ENCODE measurements at regions not wholly inside any gene's neighbourhood (a gene's known extent, or its start where the extent isn't known, plus 50 kb on each side); places are given as distances from the start of the nearest gene placed in this dataset.
"Not testable (repeated sequence)": the region's sequence is repeated elsewhere in the genome, so short reads cannot be mapped to it uniquely, and the experiment has no call there.

- no peak overlapping the region for H3K27ac ChIP-seq
- no peaks in the 10 kb centered on the region for H3K27me3 ChIP-seq
- no peaks in the 10 kb centered on the region for H3K9me3 ChIP-seq
- TF ChIP-seq, protein P1, sequence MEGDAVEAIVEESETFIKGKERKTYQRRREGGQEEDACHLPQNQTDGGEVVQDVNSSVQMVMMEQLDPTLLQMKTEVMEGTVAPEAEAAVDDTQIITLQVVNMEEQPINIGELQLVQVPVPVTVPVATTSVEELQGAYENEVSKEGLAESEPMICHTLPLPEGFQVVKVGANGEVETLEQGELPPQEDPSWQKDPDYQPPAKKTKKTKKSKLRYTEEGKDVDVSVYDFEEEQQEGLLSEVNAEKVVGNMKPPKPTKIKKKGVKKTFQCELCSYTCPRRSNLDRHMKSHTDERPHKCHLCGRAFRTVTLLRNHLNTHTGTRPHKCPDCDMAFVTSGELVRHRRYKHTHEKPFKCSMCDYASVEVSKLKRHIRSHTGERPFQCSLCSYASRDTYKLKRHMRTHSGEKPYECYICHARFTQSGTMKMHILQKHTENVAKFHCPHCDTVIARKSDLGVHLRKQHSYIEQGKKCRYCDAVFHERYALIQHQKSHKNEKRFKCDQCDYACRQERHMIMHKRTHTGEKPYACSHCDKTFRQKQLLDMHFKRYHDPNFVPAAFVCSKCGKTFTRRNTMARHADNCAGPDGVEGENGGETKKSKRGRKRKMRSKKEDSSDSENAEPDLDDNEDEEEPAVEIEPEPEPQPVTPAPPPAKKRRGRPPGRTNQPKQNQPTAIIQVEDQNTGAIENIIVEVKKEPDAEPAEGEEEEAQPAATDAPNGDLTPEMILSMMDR (IDR thresholded peaks at IDR 0.05) = no peak
- DNase-seq (ENCODE audit: low spot score in 2 of 2) = no peak
- H3K4me3 ChIP-seq = no peak overlapping the region
- H3K4me1 ChIP-seq = no peaks in the 10 kb centered on the region
- intact Hi-C loops (cut with DNase I) = no loop called here
- H3K36me3 ChIP-seq = no peaks in the 10 kb centered on the region
Measured at GRCh38 chr1:173341971-173342370, 134.8 kb upstream of the TNFSF4 start.

GRCh38 chr1:173342736-173343135 lies 134.4 kb upstream of the PRDX6 start:
- intact Hi-C loops (cut with DNase I) = no loop called here
- Histone ChIP-seq H3K36me3 (no peaks in the 10 kb centered on the region), H3K9me3 (no peaks in the 10 kb centered on the region), H3K4me3 (no peak overlapping the region), H3K27ac (no peak overlapping the region), H3K27me3 (no peaks in the 10 kb centered on the region), H3K4me1 (no peaks in the 10 kb centered on the region)
- no peak for DNase-seq (ENCODE audit: low spot score in 2 of 2)
- TF ChIP-seq, protein P1 (IDR thresholded peaks at IDR 0.05) = no peak

- TF ChIP-seq, protein P1 (IDR thresholded peaks at IDR 0.05) = no peak
- DNase-seq (ENCODE audit: low spot score in 2 of 2) = no peak
- no peaks in the 10 kb centered on the region for H3K27me3 ChIP-seq
- no peak overlapping the region for H3K4me3 ChIP-seq
- H3K27ac ChIP-seq = no peak overlapping the region
- no peaks in the 10 kb centered on the region for H3K36me3 ChIP-seq
- no peaks in the 10 kb centered on the region for H3K9me3 ChIP-seq
- intact Hi-C loops (cut with DNase I) = no loop called here
- no peaks in the 10 kb centered on the region for H3K4me1 ChIP-seq
Measured at GRCh38 chr1:173344034-173344743, 132.9 kb upstream of the PRDX6 start.

GRCh38 chr1:173347282-173347818 lies 129.8 kb upstream of the PRDX6 start:
- TF ChIP-seq, protein P1 (IDR thresholded peaks at IDR 0.05) = no peak
- H3K4me1 ChIP-seq = no peaks in the 10 kb centered on the region
- no peak overlapping the region for H3K4me3 ChIP-seq
- intact Hi-C loops (cut with DNase I) = no loop called here
- H3K36me3 ChIP-seq = no peaks in the 10 kb centered on the region
- H3K9me3 ChIP-seq = no peaks in the 10 kb centered on the region
- DNase-seq (ENCODE audit: low spot score in 2 of 2) = no peak
- H3K27ac ChIP-seq = no peak overlapping the region
- H3K27me3 ChIP-seq = no peaks in the 10 kb centered on the region

DNA sequence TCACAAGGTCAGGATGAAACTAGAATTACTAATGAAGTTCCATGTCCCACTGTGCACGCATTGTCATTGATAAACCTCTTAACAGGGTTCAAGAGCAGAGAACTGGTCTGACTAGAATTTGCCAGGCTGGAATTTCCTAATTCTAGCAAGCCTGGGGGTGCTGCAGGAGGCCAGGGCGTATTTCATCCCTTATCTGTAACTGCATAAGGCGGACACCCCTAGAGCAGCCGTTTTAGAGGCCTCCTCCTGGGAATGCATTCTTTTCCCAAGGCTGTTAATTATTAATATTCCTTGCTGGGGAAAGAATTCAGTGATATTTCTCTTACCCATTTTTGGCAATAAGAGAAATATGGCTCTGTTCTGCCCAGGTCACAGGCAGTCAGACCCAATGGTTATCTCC lies 124.5 kb upstream of the PRDX6 start:
- H3K36me3 ChIP-seq; H3K4me3 ChIP-seq; intact Hi-C loops (cut with DNase I); DNase-seq (ENCODE audit: low spot score in 2 of 2); H3K9me3 ChIP-seq; H3K4me1 ChIP-seq; H3K27ac ChIP-seq; H3K27me3 ChIP-seq: not testable (repeated sequence)

- H3K27me3 ChIP-seq = no peaks in the 10 kb centered on the region
- intact Hi-C loops (cut with DNase I) = no loop called here
- no peak for DNase-seq (ENCODE audit: low spot score in 2 of 2)
- TF ChIP-seq, protein P1 (IDR thresholded peaks at IDR 0.05) = no peak
- H3K36me3 ChIP-seq = no peaks in the 10 kb centered on the region
- no peaks in the 10 kb centered on the region for H3K4me1 ChIP-seq
- no peak overlapping the region for H3K27ac ChIP-seq
- peaks cover 0 to 6% of the 10 kb centered on the region in 2 donors for H3K9me3 ChIP-seq
- no peak overlapping the region for H3K4me3 ChIP-seq
Measured at GRCh38 chr1:173353350-173353749, 123.8 kb upstream of the PRDX6 start.
